GM23248 (cell line): ENCODE measurements at regions not wholly inside any gene's neighbourhood (a gene's known extent, or its start where the extent isn't known, plus 50 kb on each side); places are given as distances from the start of the nearest gene placed in this dataset.

Experiments
- EZH2 ChIP-seq: fragments of 200-600 bp; sonication (generic); IDR thresholded peaks from 2 replicates; pipeline ENCODE4 v1.6.1; 2018; ENCODE audit warnings: antibody characterized with exemption, mild to moderate bottlenecking; ENCODE audit not compliant: insufficient read depth, poor library complexity, severe bottlenecking
- EZH2phosphoT487 ChIP-seq: fragments of 200-600 bp; sonication (generic); IDR thresholded peaks from 2 replicates; pipeline ENCODE4 v1.6.1; 2018; ENCODE audit warnings: antibody characterized with exemption, moderate library complexity, mild to moderate bottlenecking, low read depth; ENCODE audit not compliant: insufficient read depth

DNA sequence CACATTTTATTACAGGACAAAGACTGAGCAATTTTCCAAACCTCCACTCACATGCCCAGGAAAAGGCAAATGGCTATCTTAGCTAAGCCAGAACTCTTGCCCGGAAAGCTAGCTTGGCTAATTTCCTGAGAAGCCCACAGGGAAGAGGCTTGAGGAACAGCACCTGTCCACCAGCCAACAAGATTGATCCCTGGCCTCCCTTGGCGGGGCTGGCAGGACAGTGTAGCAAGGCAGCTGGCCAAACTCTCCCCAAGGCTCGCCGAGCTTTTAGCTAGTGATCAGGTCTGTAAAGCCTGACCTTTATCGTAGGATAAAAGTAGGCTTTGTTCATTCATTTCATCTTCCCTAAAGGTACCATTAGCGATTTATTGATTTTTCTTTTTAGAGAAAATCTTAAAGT is 101.4 kb downstream of the UQCRFS1 start:
- no peak for TF ChIP-seq EZH2phosphoT487
- no peak for TF ChIP-seq EZH2
